GM21737 (cell line): ENCODE measurements at regions not wholly inside any gene's neighbourhood (a gene's known extent, or its start where the extent isn't known, plus 50 kb on each side); places are given as distances from the start of the nearest gene placed in this dataset.

Experiments
- ATAC-seq: cut with Tn5 transposase; IDR thresholded peaks from one replicate; pipeline ENCODE4 v1.9.1; 2021; ENCODE audit warnings: mild to moderate bottlenecking, moderate library complexity; ENCODE audit not compliant: unreplicated experiment

DNA sequence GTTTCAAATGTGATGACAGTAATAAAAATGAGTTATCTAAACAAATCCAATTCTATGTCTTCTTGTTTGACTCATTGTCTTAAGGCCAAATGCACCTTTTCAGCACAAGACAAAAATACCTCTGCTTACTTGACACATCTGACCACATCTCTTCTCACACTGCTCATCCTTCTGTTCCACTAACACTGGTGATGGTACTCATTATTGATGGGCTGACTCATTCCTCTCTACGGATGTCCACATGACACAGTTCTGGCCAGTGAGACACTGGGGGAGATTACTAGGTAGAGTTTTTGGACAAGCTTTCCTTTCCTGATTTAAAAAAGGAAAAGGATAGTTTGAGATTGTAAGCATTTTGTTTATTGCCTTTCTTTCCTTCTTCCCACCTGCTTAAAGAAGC is 410.6 kb upstream of the THRB start:
- ATAC-seq, result no peak

- no peak for ATAC-seq
Observed at GRCh38 chr3:24907106-24907505, 412.5 kb upstream of the THRB start.

DNA sequence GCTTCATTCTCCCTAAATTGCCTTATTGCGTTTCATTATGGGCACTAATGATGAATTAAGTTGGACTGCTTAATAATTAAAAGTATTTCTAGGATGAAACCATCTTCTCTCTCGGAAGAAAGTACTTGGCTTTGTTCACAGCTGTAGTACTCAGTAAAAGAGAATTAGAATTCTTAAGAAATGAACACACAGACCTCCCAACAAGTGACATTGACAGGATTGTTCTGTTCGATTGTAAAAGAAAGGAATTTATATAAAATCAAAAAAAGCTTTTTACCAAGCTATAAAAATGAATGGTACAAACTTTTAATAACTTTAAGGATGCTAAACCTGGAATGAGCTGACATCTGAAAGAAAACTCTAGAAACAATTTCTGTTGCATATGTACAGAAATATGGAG is 416.4 kb upstream of the THRB start:
- ATAC-seq, result no peak

- ATAC-seq, result no peak
Observed at GRCh38 chr3:24915639-24916038, 421.0 kb upstream of the THRB start.

GRCh38 chr3:24917908-24918307 is 423.3 kb upstream of the THRB start:
- ATAC-seq, result no peak

GRCh38 chr3:24923570-24923969 is 428.9 kb upstream of the THRB start:
- ATAC-seq, result no peak

DNA sequence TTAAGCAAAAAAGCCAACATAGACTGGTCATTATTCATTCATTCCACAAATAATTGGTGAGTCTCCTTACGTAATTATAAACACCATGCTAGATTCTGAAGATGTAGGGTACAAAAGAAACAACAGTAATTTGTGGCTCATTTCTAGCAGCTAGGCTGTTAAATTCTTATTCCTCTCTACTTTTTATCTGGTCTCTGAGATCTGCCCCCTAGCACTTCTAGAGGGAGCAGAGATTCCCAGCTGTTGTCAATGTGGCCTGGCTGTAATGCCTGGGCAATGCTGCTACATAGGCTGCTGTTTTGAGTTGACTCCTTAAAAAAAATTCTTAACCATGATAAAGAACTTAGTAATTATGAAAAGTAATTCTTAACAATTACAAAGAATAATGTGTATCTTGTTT is 434.9 kb upstream of the THRB start:
- ATAC-seq, result no peak

- ATAC-seq, result no peak
Observed at GRCh38 chr3:24933401-24933800, 438.8 kb upstream of the THRB start.

DNA sequence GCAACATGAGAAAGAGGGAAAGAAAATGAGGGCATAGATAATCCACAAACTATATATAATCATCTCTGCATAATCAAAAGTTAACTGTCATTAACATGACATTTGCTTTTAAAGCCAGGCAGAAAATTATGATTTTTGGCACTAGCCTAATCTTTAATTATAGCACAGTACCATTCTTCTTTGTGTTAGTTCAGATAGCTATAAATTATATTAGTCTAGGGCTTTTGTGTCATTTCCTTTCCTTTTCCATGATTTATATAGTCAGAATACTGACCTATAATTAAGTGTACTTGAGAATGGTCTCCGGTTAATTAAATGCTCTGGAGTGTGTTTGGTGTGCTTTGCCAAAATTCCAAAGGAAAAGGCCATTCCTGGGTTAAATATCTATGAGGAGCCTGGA is 441.9 kb upstream of the THRB start:
- no peak for ATAC-seq

- ATAC-seq, result no peak
Observed at GRCh38 chr3:24937228-24937627, 442.6 kb upstream of the THRB start.

- ATAC-seq, result no peak
Observed at GRCh38 chr3:24937780-24938179, 443.1 kb upstream of the THRB start.

GRCh38 chr3:24943961-24944360 is 449.3 kb upstream of the THRB start:
- no peak for ATAC-seq

- ATAC-seq, result no peak
Observed at GRCh38 chr3:24944805-24945520, 450.3 kb upstream of the THRB start.

- ATAC-seq, result no peak
Observed at GRCh38 chr3:24945563-24945962, 450.9 kb upstream of the THRB start.

DNA sequence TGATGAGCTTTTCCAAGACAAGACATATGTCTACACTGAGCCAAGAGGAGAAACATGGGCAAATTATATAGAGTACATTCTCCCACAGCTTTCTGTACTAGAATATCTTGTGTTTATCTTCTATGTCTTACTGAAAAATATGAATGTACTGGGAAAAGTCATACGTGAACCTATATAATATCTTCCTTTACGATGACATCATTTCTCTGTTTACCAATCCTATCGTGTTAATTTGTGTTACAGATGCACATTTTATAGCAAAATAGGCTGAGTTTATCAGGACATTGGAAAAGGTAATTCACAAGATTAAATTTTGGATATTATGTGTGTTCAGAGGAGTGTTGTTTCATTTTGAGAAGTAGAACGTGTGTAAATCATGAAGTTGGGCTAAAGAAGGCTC is 452.5 kb upstream of the THRB start:
- ATAC-seq, result no peak

- no peak for ATAC-seq
Observed at GRCh38 chr3:24951180-24951579, 456.5 kb upstream of the THRB start.

- no peak for ATAC-seq
Observed at GRCh38 chr3:24952388-24952787, 457.7 kb upstream of the THRB start.

GRCh38 chr3:24953060-24953771 is 458.6 kb upstream of the THRB start:
- no peak for ATAC-seq

GRCh38 chr3:24956613-24957012 is 462.0 kb upstream of the THRB start:
- ATAC-seq, result no peak

GRCh38 chr3:24958271-24958670 is 463.6 kb upstream of the THRB start:
- no peak for ATAC-seq

DNA sequence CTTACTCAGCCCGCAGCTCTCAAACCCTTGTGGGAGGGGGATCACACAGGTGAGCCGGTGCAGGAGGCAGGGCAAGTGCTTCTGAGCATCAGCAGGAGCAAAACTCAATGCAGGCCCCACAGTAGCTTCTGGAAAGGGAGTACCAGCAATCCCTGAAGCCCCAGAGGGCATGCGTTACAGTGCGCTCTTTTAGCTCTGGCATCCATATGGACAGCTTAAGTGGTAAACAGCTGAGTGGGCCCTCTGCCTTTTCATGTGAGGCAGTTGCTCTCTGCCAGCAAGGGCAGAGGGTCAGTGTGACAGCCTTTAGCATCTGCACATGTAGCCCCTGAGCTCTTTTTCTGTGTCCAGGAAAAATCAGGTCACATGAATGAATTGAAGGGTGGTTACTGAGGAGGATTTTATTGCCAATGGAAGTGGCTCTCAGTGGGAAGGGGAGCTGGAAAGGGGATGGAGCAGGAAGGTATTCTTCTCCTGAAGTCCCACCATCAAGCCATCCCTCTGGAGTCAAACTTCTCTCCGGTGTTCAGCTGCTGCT is 464.3 kb upstream of the THRB start:
- ATAC-seq, result no peak
